Mammary epithelial cell (primary cell): ENCODE measurements at regions not wholly inside any gene's neighbourhood (a gene's known extent, or its start where the extent isn't known, plus 50 kb on each side); places are given as distances from the start of the nearest gene placed in this dataset.

Experiments
- EZH2 ChIP-seq: IDR thresholded peaks from 2 replicates; pipeline ENCODE4 v1.6.1; 2012; ENCODE audit warnings: low read length, inconsistent platforms, borderline replicate concordance
- TF ChIP-seq, protein P1 (sequence below), 2 donors: IDR thresholded peaks in 1 of 2; conservative IDR thresholded peaks in 1 of 2; 2 replicates each; pipeline ENCODE4 v1.5.1; 2011 to 2012; ENCODE audit warnings: inconsistent platforms in 2 of 2, low read length in 2 of 2, mild to moderate bottlenecking in 2 of 2, control low read depth in 1 of 2, low read depth in 1 of 2; ENCODE audit not compliant: insufficient read depth in 1 of 2; ENCODE audit errors: extremely low read depth in 1 of 2

DNA sequence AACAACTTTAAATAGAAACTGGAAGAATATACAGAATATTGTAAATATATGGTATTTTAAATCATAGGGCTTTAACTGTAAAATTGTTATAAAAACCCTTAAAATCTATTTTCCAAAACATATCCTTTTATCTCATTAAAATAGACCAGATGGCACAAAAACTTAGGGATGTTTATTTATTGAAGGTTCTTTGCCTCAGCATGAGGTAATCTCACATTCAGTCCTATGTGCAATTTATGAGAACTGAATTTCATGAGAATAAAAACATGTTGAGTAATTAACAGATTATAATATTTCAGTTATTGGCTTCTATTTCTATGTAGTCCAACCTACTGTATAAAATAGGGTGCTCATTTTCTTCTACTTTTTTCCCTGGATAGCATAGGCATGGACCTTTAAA is 329.2 kb upstream of the PRR16 start:
- TF ChIP-seq, protein P1, sequence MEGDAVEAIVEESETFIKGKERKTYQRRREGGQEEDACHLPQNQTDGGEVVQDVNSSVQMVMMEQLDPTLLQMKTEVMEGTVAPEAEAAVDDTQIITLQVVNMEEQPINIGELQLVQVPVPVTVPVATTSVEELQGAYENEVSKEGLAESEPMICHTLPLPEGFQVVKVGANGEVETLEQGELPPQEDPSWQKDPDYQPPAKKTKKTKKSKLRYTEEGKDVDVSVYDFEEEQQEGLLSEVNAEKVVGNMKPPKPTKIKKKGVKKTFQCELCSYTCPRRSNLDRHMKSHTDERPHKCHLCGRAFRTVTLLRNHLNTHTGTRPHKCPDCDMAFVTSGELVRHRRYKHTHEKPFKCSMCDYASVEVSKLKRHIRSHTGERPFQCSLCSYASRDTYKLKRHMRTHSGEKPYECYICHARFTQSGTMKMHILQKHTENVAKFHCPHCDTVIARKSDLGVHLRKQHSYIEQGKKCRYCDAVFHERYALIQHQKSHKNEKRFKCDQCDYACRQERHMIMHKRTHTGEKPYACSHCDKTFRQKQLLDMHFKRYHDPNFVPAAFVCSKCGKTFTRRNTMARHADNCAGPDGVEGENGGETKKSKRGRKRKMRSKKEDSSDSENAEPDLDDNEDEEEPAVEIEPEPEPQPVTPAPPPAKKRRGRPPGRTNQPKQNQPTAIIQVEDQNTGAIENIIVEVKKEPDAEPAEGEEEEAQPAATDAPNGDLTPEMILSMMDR (conservative IDR thresholded peaks at IDR 0.05 in 1 of 2, IDR thresholded peaks at IDR 0.05 in 1 of 2; ENCODE audit: extremely low read depth in 1 of 2, insufficient read depth in 1 of 2, low read depth in 1 of 2, low read length in 2 of 2) = no peak
- no peak for TF ChIP-seq EZH2
